PC-3 (cell line): ENCODE measurements at regions not wholly inside any gene's neighbourhood (a gene's known extent, or its start where the extent isn't known, plus 50 kb on each side); places are given as distances from the start of the nearest gene placed in this dataset.

Experiments
- ATAC-seq: fragments of 200-7000 bp; cut with Tn5 transposase; 2 replicates; pipeline ENCODE4 v1.9.1; 2020; ENCODE audit warnings: mild to moderate bottlenecking, moderate library complexity
- BruUV-seq: library from RNA; stranded (reverse); fragments of 400-500 nt; replicated peaks from 2 replicates; lab custom pipeline; 2021; lab: Mats Ljungman, UMichigan
- CTCF ChIA-PET: fragments of 300-600 bp; sonication (Branson Sonifier 250); formaldehyde crosslinking; loops from one replicate; lab custom pipeline; 2022; ENCODE audit warnings: antibody characterized with exemption; lab: Charles Lee
- POLR2A ChIA-PET: fragments of 300-600 bp; sonication (Branson Sonifier 250); formaldehyde crosslinking; loops from one replicate; lab custom pipeline; 2022; ENCODE audit warnings: antibody characterized with exemption; ENCODE audit not compliant: unreplicated experiment; lab: Charles Lee
- DNase-seq: peaks from one replicate; pipeline ENCODE4 v3.0.0-alpha.2; 2015
- H2AFZ ChIP-seq: fragments of 300-600 bp; sonication (generic); 2 replicates; pipeline ENCODE4 v1.6.0; 2016; ENCODE audit warnings: antibody characterized with exemption, low read length
- H3F3A ChIP-seq: fragments of 300-600 bp; sonication (generic); one replicate; pipeline ENCODE4 v1.6.0; 2017; ENCODE audit warnings: antibody characterized with exemption, low read length, control low read depth, mild to moderate bottlenecking; ENCODE audit not compliant: unreplicated experiment
- H3K27ac ChIP-seq: fragments of 300-600 bp; sonication (generic); 2 replicates; pipeline ENCODE4 v1.5.1; 2016; ENCODE audit warnings: mild to moderate bottlenecking, low read length
- H3K27me3 ChIP-seq: fragments of 300-600 bp; sonication (generic); 2 replicates; pipeline ENCODE4 v1.6.1; 2016; ENCODE audit warnings: low read length, mixed read lengths
- H3K36me3 ChIP-seq: fragments of 300-600 bp; sonication (generic); 2 replicates; pipeline ENCODE4 v1.6.1; 2016; ENCODE audit warnings: low read depth, mixed run types, low read length, mixed read lengths
- H3K4me1 ChIP-seq: fragments of 300-600 bp; sonication (generic); 2 replicates; pipeline ENCODE4 v1.5.1; 2016; ENCODE audit warnings: low read length; ENCODE audit not compliant: insufficient read depth
- H3K4me2 ChIP-seq: fragments of 300-600 bp; sonication (generic); 2 replicates; pipeline ENCODE4 v1.6.0; 2016; ENCODE audit warnings: low read length
- H3K4me3 ChIP-seq: fragments of 300-600 bp; sonication (generic); 2 replicates; pipeline ENCODE4 v1.5.1; 2016; ENCODE audit warnings: mild to moderate bottlenecking, low read length, mixed read lengths
- H3K79me2 ChIP-seq: fragments of 300-600 bp; sonication (generic); 2 replicates; pipeline ENCODE4 v1.6.1; 2017; ENCODE audit warnings: low read length, mixed read lengths
- H3K9ac ChIP-seq: fragments of 300-600 bp; sonication (generic); 2 replicates; pipeline ENCODE4 v1.6.0; 2016; ENCODE audit warnings: mild to moderate bottlenecking, low read length
- H3K9me2 ChIP-seq: fragments of 300-600 bp; sonication (generic); replicated peaks from 2 replicates; pipeline ENCODE4 v1.6.1; 2016; ENCODE audit warnings: mixed run types, low read length, mixed read lengths
- H3K9me3 ChIP-seq: fragments of 300-600 bp; sonication (generic); 2 replicates; pipeline ENCODE4 v1.6.1; 2016; ENCODE audit warnings: low read length, mixed read lengths
- H4K20me1 ChIP-seq: fragments of 300-600 bp; sonication (generic); 2 replicates; pipeline ENCODE4 v1.6.1; 2016; ENCODE audit warnings: low read length, mixed read lengths
- EZH2 ChIP-seq: fragments of 300-600 bp; sonication (generic); IDR thresholded peaks from one replicate; pipeline ENCODE4 v1.6.1; 2017; ENCODE audit warnings: antibody characterized with exemption, mild to moderate bottlenecking, low read length; ENCODE audit not compliant: unreplicated experiment
- EZH2phosphoT487 ChIP-seq: fragments of 300-600 bp; sonication (generic); IDR thresholded peaks from 2 replicates; pipeline ENCODE4 v1.6.1; 2018; ENCODE audit warnings: mild to moderate bottlenecking, antibody characterized with exemption, low read length, borderline replicate concordance
- intact Hi-C: fragments of 100-400 bp; cut with micrococcal nuclease; formaldehyde crosslinking; loops from 2 replicates; pipeline ENCODE4 v1.9.0; 2023
- TF ChIP-seq, protein P1 (sequence below): fragments of 300-600 bp; sonication (generic); conservative IDR thresholded peaks from 2 replicates; pipeline ENCODE4 v1.5.1; 2017; ENCODE audit warnings: antibody characterized with exemption, low read depth, mild to moderate bottlenecking, low read length

DNA sequence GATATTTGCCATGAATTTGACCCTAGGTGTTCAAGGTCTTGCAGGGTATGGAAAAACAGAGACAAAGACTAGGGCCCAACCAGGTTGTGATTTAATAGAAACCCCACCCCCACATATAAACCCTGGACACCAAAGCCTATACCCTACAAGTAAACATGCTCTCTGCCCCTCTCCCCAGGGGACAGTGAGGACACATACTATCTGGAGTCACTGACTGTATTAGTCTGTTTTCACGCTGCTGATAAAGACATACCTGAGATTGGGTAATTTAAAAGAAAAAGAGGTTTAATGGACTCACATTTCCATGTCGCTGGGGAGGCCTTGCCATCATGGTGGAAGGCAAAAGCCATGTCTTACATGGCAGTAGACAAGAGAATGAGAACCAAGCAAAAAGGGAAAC lies 88.3 kb downstream of the RAP2A start:
- H3F3A ChIP-seq, result no peaks in the 10 kb centered on the region
- ChIA-PET CTCF (no interaction called here), POLR2A (no interaction called here)
- H3K4me1 ChIP-seq, result no peaks in the 10 kb centered on the region
- ATAC-seq (peak; percentile 20; the same call in 1 of the 2 replicates), DNase-seq (no peak)
- no peak overlapping the region for H3K27ac ChIP-seq
- H3K79me2 ChIP-seq, result no peaks in the 10 kb centered on the region
- no peak overlapping the region for H3K4me3 ChIP-seq
- intact Hi-C loops, result no loop called here
- no peaks in the 10 kb centered on the region for H4K20me1 ChIP-seq
- no TSS peak for BruUV-seq
- H3K9me2 ChIP-seq, result no peaks in the 10 kb centered on the region
- H3K9ac ChIP-seq, result no peak overlapping the region
- no peaks in the 10 kb centered on the region for H3K27me3 ChIP-seq
- H2AFZ ChIP-seq, result no peak overlapping the region
- no peaks in the 10 kb centered on the region for H3K36me3 ChIP-seq
- no peak overlapping the region for H3K4me2 ChIP-seq
- H3K9me3 ChIP-seq, result no peaks in the 10 kb centered on the region
- TF ChIP-seq EZH2phosphoT487, result no peak
- no peak for TF ChIP-seq EZH2
- TF ChIP-seq, protein P1, sequence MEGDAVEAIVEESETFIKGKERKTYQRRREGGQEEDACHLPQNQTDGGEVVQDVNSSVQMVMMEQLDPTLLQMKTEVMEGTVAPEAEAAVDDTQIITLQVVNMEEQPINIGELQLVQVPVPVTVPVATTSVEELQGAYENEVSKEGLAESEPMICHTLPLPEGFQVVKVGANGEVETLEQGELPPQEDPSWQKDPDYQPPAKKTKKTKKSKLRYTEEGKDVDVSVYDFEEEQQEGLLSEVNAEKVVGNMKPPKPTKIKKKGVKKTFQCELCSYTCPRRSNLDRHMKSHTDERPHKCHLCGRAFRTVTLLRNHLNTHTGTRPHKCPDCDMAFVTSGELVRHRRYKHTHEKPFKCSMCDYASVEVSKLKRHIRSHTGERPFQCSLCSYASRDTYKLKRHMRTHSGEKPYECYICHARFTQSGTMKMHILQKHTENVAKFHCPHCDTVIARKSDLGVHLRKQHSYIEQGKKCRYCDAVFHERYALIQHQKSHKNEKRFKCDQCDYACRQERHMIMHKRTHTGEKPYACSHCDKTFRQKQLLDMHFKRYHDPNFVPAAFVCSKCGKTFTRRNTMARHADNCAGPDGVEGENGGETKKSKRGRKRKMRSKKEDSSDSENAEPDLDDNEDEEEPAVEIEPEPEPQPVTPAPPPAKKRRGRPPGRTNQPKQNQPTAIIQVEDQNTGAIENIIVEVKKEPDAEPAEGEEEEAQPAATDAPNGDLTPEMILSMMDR, result no peak

DNA sequence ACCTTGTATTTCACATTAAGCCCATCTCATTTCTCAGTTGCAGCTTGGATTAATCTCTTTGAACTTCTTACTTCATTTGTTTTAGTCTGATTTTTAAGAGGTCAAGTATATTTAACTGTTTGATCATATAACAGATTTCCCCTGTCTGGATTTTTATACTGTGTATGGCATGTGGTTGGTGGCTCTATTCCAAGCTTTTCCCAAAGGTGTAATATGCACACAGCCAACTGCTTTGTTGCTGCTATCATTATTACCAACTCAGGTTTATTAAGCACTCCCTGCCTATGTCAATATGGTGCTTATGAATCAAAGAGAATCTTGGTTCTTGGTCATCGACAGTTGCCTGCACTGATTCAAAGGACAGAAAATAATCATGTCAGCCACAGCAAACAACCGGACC lies 92.6 kb downstream of the RAP2A start:
- POLR2A ChIA-PET, result no interaction called here
- no peak overlapping the region for H3K27ac ChIP-seq
- no peak overlapping the region for H2AFZ ChIP-seq
- H3K4me1 ChIP-seq, result no peaks in the 10 kb centered on the region
- H3F3A ChIP-seq, result no peaks in the 10 kb centered on the region
- no peaks in the 10 kb centered on the region for H3K36me3 ChIP-seq
- CTCF ChIA-PET, result no interaction called here
- no peaks in the 10 kb centered on the region for H4K20me1 ChIP-seq
- intact Hi-C loops, result no loop called here
- no peaks in the 10 kb centered on the region for H3K27me3 ChIP-seq
- BruUV-seq, result no TSS peak
- H3K4me3 ChIP-seq, result no peak overlapping the region
- no peaks in the 10 kb centered on the region for H3K9me2 ChIP-seq
- no peaks in the 10 kb centered on the region for H3K9me3 ChIP-seq
- DNase-seq (peak; percentile 2), ATAC-seq (peak; percentile 11; the same call in 1 of the 2 replicates)
- H3K79me2 ChIP-seq, result no peaks in the 10 kb centered on the region
- TF ChIP-seq, protein P1, result no peak
- TF ChIP-seq EZH2, result no peak
- no peak for TF ChIP-seq EZH2phosphoT487
- no peak overlapping the region for H3K9ac ChIP-seq
- no peak overlapping the region for H3K4me2 ChIP-seq

DNA sequence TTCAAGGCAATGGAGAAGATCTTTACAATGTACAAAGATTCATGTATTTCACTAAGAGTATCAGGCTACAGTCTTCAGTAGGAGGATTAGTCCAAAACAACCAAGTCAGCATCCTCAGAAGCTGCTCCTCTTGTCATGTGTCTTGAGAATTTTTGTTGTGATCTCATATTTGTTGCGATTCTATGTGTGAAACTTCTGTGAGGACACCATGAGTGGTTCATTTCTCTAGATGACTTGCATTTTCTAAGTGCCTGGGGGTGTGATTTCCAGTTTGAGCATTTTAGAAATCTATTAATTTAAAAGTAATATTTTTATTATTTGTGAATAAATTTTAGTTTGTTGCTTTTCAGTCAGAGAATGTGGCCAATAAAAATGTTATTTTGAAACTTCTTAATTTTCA lies 94.5 kb downstream of the RAP2A start:
- intact Hi-C loops, result no loop called here
- Histone ChIP-seq H3K36me3 (no peaks in the 10 kb centered on the region), H3K9me2 (no peaks in the 10 kb centered on the region), H3K27ac (no peak overlapping the region), H3K9ac (no peak overlapping the region), H2AFZ (no peak overlapping the region), H3K79me2 (no peaks in the 10 kb centered on the region), H3K9me3 (no peaks in the 10 kb centered on the region), H3K4me2 (no peak overlapping the region), H3K27me3 (no peaks in the 10 kb centered on the region), H3F3A (no peaks in the 10 kb centered on the region), H3K4me1 (no peaks in the 10 kb centered on the region), H4K20me1 (no peaks in the 10 kb centered on the region), H3K4me3 (no peak overlapping the region)
- ATAC-seq (no peak), DNase-seq (no peak)
- POLR2A ChIA-PET, result no interaction called here
- BruUV-seq, result no TSS peak
- TF ChIP-seq, protein P1, result no peak
- TF ChIP-seq EZH2phosphoT487 (no peak), EZH2 (no peak)
- CTCF ChIA-PET, result no interaction called here
